Kidney (tissue), 13 donors: ENCODE measurements at regions not wholly inside any gene's neighbourhood (a gene's known extent, or its start where the extent isn't known, plus 50 kb on each side); places are given as distances from the start of the nearest gene placed in this dataset.

ENCODE experiments used
- DNase-seq, 5 donors: peaks; one replicate each; pipeline ENCODE4 v3.0.0-alpha.2; 2013 to 2020
- FAIRE-seq: peaks from 2 replicates; lab custom pipeline; 2012; peaks lifted over from hg19 to GRCh38; lab: Jason Lieb, UNC
- H3K27ac ChIP-seq, 2 donors: one replicate each; pipeline ENCODE4 v1.7.0; 2013; ENCODE audit warnings: low read depth in 2 of 2, low read length in 2 of 2, inconsistent platforms in 1 of 2
- H3K27me3 ChIP-seq: one replicate; pipeline ENCODE4 v1.7.1; 2013; ENCODE audit warnings: low read length, inconsistent platforms; ENCODE audit not compliant: control insufficient read depth, insufficient read depth
- H3K36me3 ChIP-seq, 3 donors: one replicate each; pipeline versions ENCODE4 v1.7.0 to v1.7.1; 2013; ENCODE audit warnings: low read length in 3 of 3, control low read depth in 1 of 3, inconsistent platforms in 1 of 3; ENCODE audit not compliant: insufficient read depth in 3 of 3, control insufficient read depth in 2 of 3
- H3K4me1 ChIP-seq, 3 donors: one replicate each; pipeline versions ENCODE4 v1.7.0 to v1.7.1; 2013; ENCODE audit warnings: low read length in 3 of 3, inconsistent platforms in 1 of 3, low read depth in 1 of 3; ENCODE audit not compliant: control insufficient read depth in 2 of 3, insufficient read depth in 2 of 3
- H3K4me3 ChIP-seq, 3 donors: one replicate each; pipeline versions ENCODE4 v1.7.0 to v1.8.1; 2013; ENCODE audit warnings: low read length in 3 of 3, control low read depth in 1 of 3, inconsistent platforms in 1 of 3
- H3K9ac ChIP-seq, 3 donors: one replicate each; pipeline versions ENCODE4 v1.7.0 to v1.7.1; 2013; ENCODE audit warnings: low read length in 3 of 3, control low read depth in 1 of 3, inconsistent platforms in 1 of 3
- H3K9me3 ChIP-seq, 3 donors: one replicate each; pipeline versions ENCODE4 v1.7.0 to v1.7.1; 2013; ENCODE audit warnings: low read length in 3 of 3, control low read depth in 1 of 3, inconsistent platforms in 1 of 3; ENCODE audit not compliant: control insufficient read depth in 2 of 3, insufficient read depth in 1 of 3
- intact Hi-C: fragments of 100-400 bp; cut with DNase I; formaldehyde crosslinking; loops from one replicate; pipeline ENCODE4 v1.11.1; 2022
- TF ChIP-seq, protein P1 (sequence below): IDR thresholded peaks from 3 replicates; pipeline ENCODE4 v1.5.1; 2012; ENCODE audit warnings: mild to moderate bottlenecking, moderate library complexity, borderline replicate concordance; ENCODE audit not compliant: insufficient read depth; ENCODE audit errors: extremely low read depth
- donor health status: control.
- donor health status: control.
- donor health status: control.
- donor health status: control.
- donor health status: control.
- donor health status: DM: yes; HTN: yes; CAD: no.
- donor health status: Normal renal cell carcinoma (clear cell type).

DNA sequence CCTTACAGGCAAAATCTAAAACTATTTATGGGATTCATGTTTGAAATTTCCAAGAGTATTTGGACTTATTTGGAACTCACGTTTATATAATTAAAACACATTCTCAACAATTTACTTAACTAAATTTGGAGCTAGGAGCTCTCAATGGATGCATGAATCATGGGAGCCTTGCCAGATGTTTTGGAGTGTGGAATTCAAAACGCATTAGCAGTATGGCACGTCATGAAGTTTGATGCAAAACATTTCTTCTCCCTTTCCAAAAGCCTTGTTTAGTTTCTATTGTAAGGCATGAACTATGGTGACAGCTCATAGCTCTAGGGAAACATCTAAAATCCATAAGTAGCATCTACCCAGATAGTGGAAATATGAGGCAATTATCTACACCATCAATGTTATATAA, 701.6 kb downstream of the SATB2 start:
- no peak overlapping the region for H3K27ac ChIP-seq
- no peaks in the 10 kb centered on the region for H3K9me3 ChIP-seq
- no peak overlapping the region for H3K9ac ChIP-seq
- H3K4me1 ChIP-seq = no peaks in the 10 kb centered on the region
- TF ChIP-seq, protein P1, sequence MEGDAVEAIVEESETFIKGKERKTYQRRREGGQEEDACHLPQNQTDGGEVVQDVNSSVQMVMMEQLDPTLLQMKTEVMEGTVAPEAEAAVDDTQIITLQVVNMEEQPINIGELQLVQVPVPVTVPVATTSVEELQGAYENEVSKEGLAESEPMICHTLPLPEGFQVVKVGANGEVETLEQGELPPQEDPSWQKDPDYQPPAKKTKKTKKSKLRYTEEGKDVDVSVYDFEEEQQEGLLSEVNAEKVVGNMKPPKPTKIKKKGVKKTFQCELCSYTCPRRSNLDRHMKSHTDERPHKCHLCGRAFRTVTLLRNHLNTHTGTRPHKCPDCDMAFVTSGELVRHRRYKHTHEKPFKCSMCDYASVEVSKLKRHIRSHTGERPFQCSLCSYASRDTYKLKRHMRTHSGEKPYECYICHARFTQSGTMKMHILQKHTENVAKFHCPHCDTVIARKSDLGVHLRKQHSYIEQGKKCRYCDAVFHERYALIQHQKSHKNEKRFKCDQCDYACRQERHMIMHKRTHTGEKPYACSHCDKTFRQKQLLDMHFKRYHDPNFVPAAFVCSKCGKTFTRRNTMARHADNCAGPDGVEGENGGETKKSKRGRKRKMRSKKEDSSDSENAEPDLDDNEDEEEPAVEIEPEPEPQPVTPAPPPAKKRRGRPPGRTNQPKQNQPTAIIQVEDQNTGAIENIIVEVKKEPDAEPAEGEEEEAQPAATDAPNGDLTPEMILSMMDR = no peak
- FAIRE-seq (no peak), DNase-seq (no peak)
- no peaks in the 10 kb centered on the region for H3K36me3 ChIP-seq
- intact Hi-C loops = no loop called here
- no peaks in the 10 kb centered on the region for H3K27me3 ChIP-seq
- no peak overlapping the region for H3K4me3 ChIP-seq

DNA sequence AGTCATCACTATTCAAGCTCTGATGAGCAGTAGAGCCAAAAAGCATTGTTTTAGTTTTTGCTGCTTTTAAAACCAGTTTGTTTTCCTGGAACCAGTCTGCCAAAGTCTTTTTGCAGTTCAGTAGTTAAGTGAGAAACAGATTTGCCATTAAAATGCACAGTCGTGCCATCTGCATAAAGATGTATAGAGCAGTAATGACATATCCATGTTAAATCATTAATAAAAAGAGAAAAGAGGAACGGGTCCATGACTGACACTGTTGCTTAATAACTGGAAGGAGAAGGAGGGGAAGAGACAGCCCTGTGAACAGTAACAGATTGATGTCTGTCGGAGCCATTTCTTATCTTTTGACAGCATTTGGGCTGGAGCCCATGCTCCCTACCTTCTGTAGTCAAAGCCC, 704.6 kb downstream of the SATB2 start:
- H3K9ac ChIP-seq = no peak overlapping the region
- H3K4me3 ChIP-seq = no peak overlapping the region
- TF ChIP-seq, protein P1 = no peak
- no peak overlapping the region for H3K27ac ChIP-seq
- H3K4me1 ChIP-seq = no peaks in the 10 kb centered on the region
- H3K36me3 ChIP-seq = no peaks in the 10 kb centered on the region
- DNase-seq (no peak), FAIRE-seq (no peak)
- no peaks in the 10 kb centered on the region for H3K27me3 ChIP-seq
- intact Hi-C loops = no loop called here
- no peaks in the 10 kb centered on the region for H3K9me3 ChIP-seq

DNA sequence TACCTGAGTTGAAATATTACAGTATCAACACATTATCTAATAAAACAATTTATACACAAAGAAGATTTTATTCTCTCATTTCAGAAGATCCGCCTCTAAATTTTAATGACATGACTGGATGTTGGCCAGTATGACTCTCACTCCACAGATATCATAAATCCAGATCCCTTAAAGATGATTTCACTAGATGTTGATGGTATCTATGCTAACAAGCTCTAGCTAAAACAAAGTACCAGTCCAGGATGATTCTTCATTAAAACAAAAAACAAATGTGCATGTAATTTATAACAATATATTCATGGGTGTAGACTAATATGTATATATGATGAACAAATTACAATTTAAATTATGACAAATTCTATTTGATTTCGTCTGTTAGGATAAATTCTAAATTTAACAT, 708.4 kb downstream of the SATB2 start:
- Histone ChIP-seq H3K9me3 (no peaks in the 10 kb centered on the region), H3K9ac (no peak overlapping the region), H3K36me3 (no peaks in the 10 kb centered on the region), H3K27ac (no peak overlapping the region), H3K27me3 (no peaks in the 10 kb centered on the region), H3K4me3 (no peak overlapping the region), H3K4me1 (no peaks in the 10 kb centered on the region)
- DNase-seq (no peak), FAIRE-seq (no peak)
- intact Hi-C loops = no loop called here
- TF ChIP-seq, protein P1 = no peak

DNA sequence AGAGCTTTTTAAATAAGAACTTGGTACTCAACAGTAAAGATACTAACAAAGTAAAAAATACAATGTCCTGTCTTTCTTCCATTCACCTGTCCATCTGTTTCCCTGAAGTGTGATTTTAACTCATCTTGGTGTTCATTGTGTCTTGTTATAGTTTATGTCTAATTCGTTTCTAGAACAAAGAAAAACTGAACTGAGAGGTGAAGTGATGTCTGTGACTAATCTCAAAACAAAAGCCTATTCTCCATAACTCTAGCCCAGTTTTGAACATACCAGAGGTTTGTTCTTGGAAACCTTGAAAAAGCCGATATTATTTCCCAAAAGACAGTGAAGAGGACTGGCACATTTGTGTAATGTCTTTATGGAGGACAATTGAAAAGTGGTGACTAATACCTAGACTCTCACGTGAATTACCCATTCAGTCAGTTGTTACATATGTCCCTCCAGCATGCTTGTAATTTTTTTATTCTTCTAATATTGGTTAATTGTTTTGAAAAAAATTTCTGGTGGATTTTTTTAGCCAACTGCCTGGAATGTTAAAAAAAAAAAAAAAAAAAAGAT, 725.8 kb downstream of the SATB2 start:
- Histone ChIP-seq H3K9ac (no peak overlapping the region), H3K36me3 (no peaks in the 10 kb centered on the region), H3K27me3 (no peaks in the 10 kb centered on the region), H3K9me3 (no peaks in the 10 kb centered on the region), H3K27ac (no peak overlapping the region), H3K4me3 (no peak overlapping the region), H3K4me1 (no peaks in the 10 kb centered on the region)
- intact Hi-C loops = no loop called here
- FAIRE-seq (no peak), DNase-seq (no peak)
- TF ChIP-seq, protein P1 = no peak
